GM21619 (cell line): ENCODE measurements at regions not wholly inside any gene's neighbourhood (a gene's known extent, or its start where the extent isn't known, plus 50 kb on each side); places are given as distances from the start of the nearest gene placed in this dataset.

Experiments used
- ATAC-seq: cut with Tn5 transposase; IDR thresholded peaks from one replicate; pipeline ENCODE4 v1.9.1; 2021; ENCODE audit not compliant: unreplicated experiment

GRCh38 chr12:115859231-115859630 is 418.3 kb downstream of the MED13L start:
- ATAC-seq, result no peak

DNA sequence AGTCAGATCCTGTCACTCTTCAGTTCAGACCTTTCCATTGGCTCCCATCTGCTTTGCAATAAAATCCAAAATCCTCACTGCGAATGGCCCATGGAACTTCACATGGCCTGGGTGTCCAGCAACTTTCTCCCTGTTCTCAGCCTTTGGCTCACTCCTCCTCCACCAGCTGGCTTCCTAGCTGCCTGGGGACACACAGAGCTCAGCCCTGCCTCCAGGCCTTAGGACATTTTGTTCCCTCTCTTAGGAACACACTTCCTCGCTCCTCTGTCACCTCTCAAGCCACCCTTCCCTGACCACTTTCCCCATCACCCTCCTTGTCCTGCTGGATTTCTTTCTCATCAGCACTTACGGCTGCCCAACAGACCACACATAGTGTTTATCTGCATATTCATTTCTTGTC is 419.6 kb downstream of the MED13L start:
- ATAC-seq, result no peak

- no peak for ATAC-seq
Measured at GRCh38 chr12:115857160-115857920, 420.2 kb downstream of the MED13L start.

GRCh38 chr12:115852054-115852453 is 425.4 kb downstream of the MED13L start:
- no peak for ATAC-seq

GRCh38 chr12:115850957-115851356 is 426.5 kb downstream of the MED13L start:
- no peak for ATAC-seq

GRCh38 chr12:115849262-115849943 is 428.1 kb downstream of the MED13L start:
- ATAC-seq, result no peak

GRCh38 chr12:115847398-115847797 is 430.1 kb downstream of the MED13L start:
- no peak for ATAC-seq

DNA sequence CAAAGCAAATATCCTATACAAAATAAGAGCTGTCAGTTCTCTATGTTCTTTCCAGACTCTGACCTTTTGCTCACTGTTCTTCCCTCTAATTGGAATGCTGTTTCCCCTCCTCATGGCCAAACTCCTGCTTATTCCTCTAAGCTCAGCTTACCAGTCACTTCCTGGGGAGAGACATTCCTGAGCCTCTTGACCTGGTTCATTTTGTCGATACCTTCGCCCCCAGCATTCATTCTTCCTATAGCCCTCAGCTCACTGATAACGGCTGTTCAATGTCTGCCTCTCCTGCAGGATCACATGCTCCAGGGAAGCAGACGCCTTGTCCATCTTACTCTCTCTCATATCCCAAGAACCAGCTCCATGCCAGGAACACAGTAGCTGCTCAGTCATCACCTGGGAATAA is 431.0 kb downstream of the MED13L start:
- ATAC-seq, result no peak

DNA sequence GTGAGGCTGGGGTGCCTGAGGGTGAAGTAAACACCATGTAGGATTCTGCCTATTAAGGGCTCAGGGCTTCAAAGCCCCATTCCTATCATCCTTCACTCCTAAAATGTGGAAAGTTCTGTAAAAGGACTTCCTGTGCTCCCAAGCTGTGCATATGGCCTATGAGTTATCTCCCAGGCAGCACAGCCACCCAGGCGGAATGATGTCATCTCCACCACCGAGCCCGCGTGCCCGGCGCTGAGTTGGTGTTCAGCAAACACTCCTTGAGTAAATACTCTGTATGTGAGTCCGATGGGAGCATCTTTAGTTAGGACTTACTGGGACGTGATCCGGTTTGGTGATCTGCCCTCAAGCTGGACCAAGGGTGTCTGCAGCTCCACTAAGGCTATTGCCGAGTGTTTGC is 437.3 kb downstream of the MED13L start:
- no peak for ATAC-seq

DNA sequence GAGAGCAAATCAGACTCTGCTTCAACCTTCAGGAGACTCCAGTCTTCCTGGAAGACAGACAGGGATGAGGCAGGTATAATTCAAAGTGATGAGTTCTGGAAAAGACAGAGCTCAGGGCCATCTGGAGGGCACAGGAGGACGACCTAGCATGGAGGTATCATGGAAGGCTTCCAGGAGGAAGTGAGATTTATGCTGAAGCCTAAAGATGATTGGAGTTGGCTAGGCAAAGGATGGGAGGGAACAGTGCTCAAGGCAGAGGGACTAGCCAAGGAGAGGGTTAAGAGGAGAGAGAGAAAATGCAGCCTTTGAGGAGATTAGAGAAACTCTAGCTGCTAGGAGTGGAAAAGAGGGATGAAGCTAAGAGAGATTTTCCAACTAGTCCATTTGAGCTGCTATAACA is 438.5 kb downstream of the MED13L start:
- ATAC-seq, result no peak

DNA sequence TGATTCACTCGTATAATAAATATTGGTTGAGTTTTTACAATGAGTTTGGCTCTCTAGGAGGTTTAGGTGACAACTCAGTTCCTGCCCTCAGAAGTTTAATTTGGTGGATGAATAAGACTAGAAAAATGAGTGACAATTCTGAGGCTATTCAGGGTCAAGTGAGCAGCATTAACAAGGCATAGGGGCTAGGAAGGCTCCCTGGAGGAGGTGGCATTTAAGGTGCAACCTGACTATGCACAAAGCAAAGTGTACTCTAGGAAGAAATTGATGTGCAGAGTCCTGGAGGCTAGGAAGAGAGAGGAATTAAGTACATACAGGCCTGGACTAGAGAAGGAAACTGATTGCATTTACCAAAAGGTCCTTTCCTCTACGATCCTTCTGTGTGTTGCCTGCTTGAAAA is 440.3 kb downstream of the MED13L start:
- ATAC-seq, result no peak

GRCh38 chr12:115835445-115835844 is 442.0 kb downstream of the MED13L start:
- ATAC-seq, result no peak

DNA sequence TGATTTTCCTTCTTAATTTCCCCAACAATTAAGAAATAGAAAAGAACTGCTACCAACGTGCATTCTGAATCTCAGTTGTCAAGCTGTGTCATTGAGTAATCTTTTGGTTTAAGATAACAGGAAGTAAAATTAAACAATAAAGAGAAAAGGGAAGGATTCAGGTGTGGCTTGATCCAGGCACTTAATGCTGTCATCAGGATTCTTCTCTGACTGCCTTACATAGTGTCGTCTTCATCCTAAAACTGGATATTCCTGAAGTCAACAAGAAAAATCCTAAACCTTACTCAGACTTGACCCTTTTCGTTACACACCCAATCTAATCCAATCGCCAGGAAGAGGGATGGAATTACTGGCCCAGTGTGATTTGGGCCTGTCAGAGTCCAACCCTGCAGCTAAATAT is 443.8 kb downstream of the MED13L start:
- no peak for ATAC-seq

DNA sequence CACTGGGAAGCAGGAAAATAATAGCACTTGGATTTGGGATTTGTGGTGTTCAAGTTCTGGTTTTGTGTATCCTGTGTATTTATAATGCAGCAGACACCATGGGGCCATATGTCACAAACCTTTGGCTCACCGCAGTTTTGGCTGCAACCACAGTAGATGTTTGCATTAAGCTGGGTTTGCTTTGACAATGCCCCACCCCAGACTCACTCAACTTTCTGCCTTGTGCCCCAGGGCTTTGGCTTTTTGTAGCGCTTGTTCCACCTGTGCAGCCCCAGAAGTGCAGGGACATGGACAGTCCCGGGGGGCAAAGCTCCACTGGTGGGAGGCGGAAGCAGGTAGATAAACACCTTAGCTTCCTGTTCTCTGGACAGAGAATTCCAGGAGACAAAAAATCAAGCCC is 446.9 kb downstream of the MED13L start:
- no peak for ATAC-seq

- no peak for ATAC-seq
Measured at GRCh38 chr12:115830070-115830469, 447.4 kb downstream of the MED13L start.

- ATAC-seq, result no peak
Measured at GRCh38 chr12:115828168-115828567, 449.3 kb downstream of the MED13L start.

- ATAC-seq, result no peak
Measured at GRCh38 chr12:115824936-115825602, 452.4 kb downstream of the MED13L start.

- no peak for ATAC-seq
Measured at GRCh38 chr12:115823635-115824034, 453.9 kb downstream of the MED13L start.

DNA sequence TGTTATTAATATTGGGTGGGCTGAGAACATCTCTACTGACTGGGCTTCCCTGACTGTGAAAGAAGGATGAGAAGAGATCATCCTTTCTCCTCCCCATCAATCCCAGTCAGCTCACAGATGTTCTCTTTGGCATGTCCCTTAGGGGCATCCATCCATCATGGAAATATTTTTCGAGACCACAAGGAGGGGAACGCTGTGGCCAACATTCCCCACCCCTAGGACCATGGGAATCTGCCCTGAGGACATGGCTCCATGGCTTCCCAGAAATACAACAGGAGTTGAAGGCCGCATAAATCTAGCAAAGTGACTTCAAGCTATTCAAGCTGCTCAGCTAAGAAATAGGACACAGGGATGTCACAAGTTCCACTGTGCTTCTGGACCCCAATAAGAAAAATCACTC is 456.8 kb downstream of the MED13L start:
- no peak for ATAC-seq

- no peak for ATAC-seq
Measured at GRCh38 chr12:115818973-115819372, 458.5 kb downstream of the MED13L start.

GRCh38 chr12:115817389-115817788 is 460.1 kb downstream of the MED13L start:
- no peak for ATAC-seq

DNA sequence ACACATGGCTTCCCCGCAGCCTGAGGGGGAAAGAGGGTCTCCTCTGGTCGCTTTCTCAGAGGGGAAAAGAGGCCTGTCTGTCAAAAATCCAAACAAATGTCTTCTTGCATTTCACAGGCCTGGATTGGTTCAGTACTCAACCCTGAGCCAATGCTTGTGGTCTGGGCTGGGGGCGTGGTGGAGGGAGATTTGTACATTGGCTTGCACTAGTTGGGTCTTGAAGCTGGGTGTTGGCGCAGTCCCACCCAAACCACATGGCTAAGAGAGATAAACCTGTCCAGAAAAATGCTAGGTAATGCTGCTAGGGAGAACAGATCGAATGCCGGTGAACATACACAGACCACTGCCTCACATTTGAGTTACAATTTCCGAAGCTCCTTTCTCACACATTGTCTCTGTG is 461.6 kb downstream of the MED13L start:
- ATAC-seq, result no peak
